Panc1 (cell line): ENCODE measurements at regions not wholly inside any gene's neighbourhood (a gene's known extent, or its start where the extent isn't known, plus 50 kb on each side); places are given as distances from the start of the nearest gene placed in this dataset.

Source experiments
- ATAC-seq: fragments of 200-7000 bp; cut with Tn5 transposase; 2 replicates; pipeline ENCODE4 v1.9.1; 2020; ENCODE audit warnings: mild to moderate bottlenecking, moderate library complexity
- BruUV-seq: library from RNA; stranded (reverse); fragments of 400-500 nt; replicated peaks from 2 replicates; lab custom pipeline; 2021; lab: Mats Ljungman, UMichigan
- CTCF ChIA-PET: fragments of 300-600 bp; sonication (Branson Sonifier 250); formaldehyde crosslinking; loops from one replicate; lab custom pipeline; 2022; ENCODE audit warnings: antibody characterized with exemption; lab: Charles Lee
- POLR2A ChIA-PET: fragments of 300-600 bp; sonication (Branson Sonifier 250); formaldehyde crosslinking; loops from one replicate; lab custom pipeline; 2022; ENCODE audit warnings: antibody characterized with exemption; lab: Charles Lee
- DNase-seq: peaks from one replicate; pipeline ENCODE4 v3.0.0-alpha.2; 2010; ENCODE audit warnings: low read depth, low spot score
- H3K27ac ChIP-seq: 2 replicates; pipeline ENCODE4 v1.5.1; 2011; ENCODE audit warnings: mild to moderate bottlenecking, low read length, inconsistent platforms
- H3K27me3 ChIP-seq: fragments of 200-500 bp; sonication (Bioruptor generic); 2 replicates; pipeline ENCODE4 v1.6.0; 2014; ENCODE audit warnings: low read length, inconsistent platforms; ENCODE audit not compliant: control insufficient read depth, insufficient read depth
- H3K36me3 ChIP-seq: fragments of 200-500 bp; sonication (Bioruptor generic); 2 replicates; pipeline ENCODE4 v1.5.1; 2014; ENCODE audit warnings: inconsistent platforms, mild to moderate bottlenecking, low read length, moderate library complexity; ENCODE audit not compliant: control insufficient read depth, insufficient read depth
- H3K4me1 ChIP-seq: 2 replicates; pipeline ENCODE4 v1.5.1; 2011; ENCODE audit warnings: inconsistent platforms, mild to moderate bottlenecking, low read length, moderate library complexity; ENCODE audit not compliant: control insufficient read depth, insufficient read depth
- H3K4me3 ChIP-seq, 2 experiments: 2 replicates each; pipeline ENCODE4 v1.5.1; 2011 to 2012; ENCODE audit warnings: low read depth in 2 of 2, low read length in 2 of 2, mild to moderate bottlenecking in 2 of 2, inconsistent platforms in 1 of 2, moderate library complexity in 1 of 2
- H3K9me3 ChIP-seq: fragments of 200-500 bp; sonication (Bioruptor generic); 2 replicates; pipeline ENCODE4 v1.5.1; 2014; ENCODE audit warnings: low read depth, mild to moderate bottlenecking, inconsistent platforms, low read length, moderate library complexity; ENCODE audit not compliant: control insufficient read depth, insufficient read depth
- POLR2AphosphoS5 ChIP-seq: IDR thresholded peaks from 2 replicates; pipeline ENCODE4 v1.6.1; 2012; ENCODE audit warnings: mild to moderate bottlenecking, low read depth, low read length, moderate library complexity
- SIN3A ChIP-seq: IDR thresholded peaks from 2 replicates; pipeline ENCODE4 v1.6.1; 2012; ENCODE audit warnings: low read depth, mild to moderate bottlenecking, low read length, moderate library complexity, borderline replicate concordance; ENCODE audit not compliant: insufficient read depth
- TCF7L2 ChIP-seq: IDR thresholded peaks from 2 replicates; pipeline ENCODE4 v1.6.1; 2011; ENCODE audit warnings: mild to moderate bottlenecking, low read depth, low read length, inconsistent platforms
- in situ Hi-C: cut with HindIII; loops from 2 replicates; pipeline ENCODE4 v1.10.0; 2016; ENCODE audit warnings: low sequenced_read_pairs, low pct_unique_long_range_greater_than_20kb
- intact Hi-C: fragments of 100-400 bp; cut with micrococcal nuclease; formaldehyde crosslinking; loops from one replicate; pipeline ENCODE4 v1.10.0; 2022; ENCODE audit not compliant: unreplicated experiment
- TF ChIP-seq, protein P1 (sequence below), 2 experiments: IDR thresholded peaks; 2 replicates each; pipeline ENCODE4 v1.6.1; 2011 to 2012; ENCODE audit warnings: low read depth in 2 of 2, control low read depth in 1 of 2, low read length in 1 of 2, mild to moderate bottlenecking in 1 of 2, moderate library complexity in 1 of 2; ENCODE audit not compliant: insufficient read depth in 1 of 2
- TF ChIP-seq, protein P2 (sequence below): fragments of 450-650 bp; IDR thresholded peaks from 2 replicates; pipeline ENCODE4 v1.5.1; 2017; ENCODE audit warnings: mild to moderate bottlenecking

DNA sequence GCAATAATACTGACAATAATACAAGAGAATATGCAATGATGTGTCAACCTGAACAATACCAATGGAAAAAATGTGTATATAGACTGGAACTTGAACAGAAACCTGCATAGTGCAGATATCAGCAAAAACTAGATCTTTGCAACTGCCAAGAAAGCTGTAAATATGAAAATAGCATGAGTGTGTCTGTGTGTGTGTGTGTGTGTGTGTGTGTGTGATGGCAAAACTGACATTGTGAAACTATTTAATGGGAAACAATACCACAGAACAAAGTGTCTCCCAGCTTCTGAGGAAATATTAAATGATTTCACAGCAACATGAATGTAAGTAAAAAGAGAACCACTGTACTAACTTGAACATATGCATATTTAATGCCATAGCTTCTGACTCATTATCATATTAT, 558.2 kb upstream of the LINC00305 start:
- Histone ChIP-seq H3K9me3 (no peaks in the 10 kb centered on the region), H3K27ac (no peak overlapping the region), H3K27me3 (no peaks in the 10 kb centered on the region), H3K4me3 (no peak overlapping the region), H3K36me3 (no peaks in the 10 kb centered on the region), H3K4me1 (no peaks in the 10 kb centered on the region)
- no peak for DNase-seq
- in situ Hi-C loops, result no loop called here
- ATAC-seq, result no peak
- intact Hi-C loops, result no loop called here
- BruUV-seq, result no TSS peak
- TF ChIP-seq SIN3A (no peak), TCF7L2 (no peak), POLR2AphosphoS5 (no peak)
- TF ChIP-seq, protein P1, sequence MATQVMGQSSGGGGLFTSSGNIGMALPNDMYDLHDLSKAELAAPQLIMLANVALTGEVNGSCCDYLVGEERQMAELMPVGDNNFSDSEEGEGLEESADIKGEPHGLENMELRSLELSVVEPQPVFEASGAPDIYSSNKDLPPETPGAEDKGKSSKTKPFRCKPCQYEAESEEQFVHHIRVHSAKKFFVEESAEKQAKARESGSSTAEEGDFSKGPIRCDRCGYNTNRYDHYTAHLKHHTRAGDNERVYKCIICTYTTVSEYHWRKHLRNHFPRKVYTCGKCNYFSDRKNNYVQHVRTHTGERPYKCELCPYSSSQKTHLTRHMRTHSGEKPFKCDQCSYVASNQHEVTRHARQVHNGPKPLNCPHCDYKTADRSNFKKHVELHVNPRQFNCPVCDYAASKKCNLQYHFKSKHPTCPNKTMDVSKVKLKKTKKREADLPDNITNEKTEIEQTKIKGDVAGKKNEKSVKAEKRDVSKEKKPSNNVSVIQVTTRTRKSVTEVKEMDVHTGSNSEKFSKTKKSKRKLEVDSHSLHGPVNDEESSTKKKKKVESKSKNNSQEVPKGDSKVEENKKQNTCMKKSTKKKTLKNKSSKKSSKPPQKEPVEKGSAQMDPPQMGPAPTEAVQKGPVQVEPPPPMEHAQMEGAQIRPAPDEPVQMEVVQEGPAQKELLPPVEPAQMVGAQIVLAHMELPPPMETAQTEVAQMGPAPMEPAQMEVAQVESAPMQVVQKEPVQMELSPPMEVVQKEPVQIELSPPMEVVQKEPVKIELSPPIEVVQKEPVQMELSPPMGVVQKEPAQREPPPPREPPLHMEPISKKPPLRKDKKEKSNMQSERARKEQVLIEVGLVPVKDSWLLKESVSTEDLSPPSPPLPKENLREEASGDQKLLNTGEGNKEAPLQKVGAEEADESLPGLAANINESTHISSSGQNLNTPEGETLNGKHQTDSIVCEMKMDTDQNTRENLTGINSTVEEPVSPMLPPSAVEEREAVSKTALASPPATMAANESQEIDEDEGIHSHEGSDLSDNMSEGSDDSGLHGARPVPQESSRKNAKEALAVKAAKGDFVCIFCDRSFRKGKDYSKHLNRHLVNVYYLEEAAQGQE (IDR thresholded peaks at IDR 0.05; ENCODE audit: insufficient read depth in 1 of 2, low read depth in 2 of 2, low read length in 1 of 2), result no peak
- TF ChIP-seq, protein P2, sequence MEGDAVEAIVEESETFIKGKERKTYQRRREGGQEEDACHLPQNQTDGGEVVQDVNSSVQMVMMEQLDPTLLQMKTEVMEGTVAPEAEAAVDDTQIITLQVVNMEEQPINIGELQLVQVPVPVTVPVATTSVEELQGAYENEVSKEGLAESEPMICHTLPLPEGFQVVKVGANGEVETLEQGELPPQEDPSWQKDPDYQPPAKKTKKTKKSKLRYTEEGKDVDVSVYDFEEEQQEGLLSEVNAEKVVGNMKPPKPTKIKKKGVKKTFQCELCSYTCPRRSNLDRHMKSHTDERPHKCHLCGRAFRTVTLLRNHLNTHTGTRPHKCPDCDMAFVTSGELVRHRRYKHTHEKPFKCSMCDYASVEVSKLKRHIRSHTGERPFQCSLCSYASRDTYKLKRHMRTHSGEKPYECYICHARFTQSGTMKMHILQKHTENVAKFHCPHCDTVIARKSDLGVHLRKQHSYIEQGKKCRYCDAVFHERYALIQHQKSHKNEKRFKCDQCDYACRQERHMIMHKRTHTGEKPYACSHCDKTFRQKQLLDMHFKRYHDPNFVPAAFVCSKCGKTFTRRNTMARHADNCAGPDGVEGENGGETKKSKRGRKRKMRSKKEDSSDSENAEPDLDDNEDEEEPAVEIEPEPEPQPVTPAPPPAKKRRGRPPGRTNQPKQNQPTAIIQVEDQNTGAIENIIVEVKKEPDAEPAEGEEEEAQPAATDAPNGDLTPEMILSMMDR, result no peak
- POLR2A ChIA-PET, result no interaction called here
- CTCF ChIA-PET, result no interaction called here

DNA sequence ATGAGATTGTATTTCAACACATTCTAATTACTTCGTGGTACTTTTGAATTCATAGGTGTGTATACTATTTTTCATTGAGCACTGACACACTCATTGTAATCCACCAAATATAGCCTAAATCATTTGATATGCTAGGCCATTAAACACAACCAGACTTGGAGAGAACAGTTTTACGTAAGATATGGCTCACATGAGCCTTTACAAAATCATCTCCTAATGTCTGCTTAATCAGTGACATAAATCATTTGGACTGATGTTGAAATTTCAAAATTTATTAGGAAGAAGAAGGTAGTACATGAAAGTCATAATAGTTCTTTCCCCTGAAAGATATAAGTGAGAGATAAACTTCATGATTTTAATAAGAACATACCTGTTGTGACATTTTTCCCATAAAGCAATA, 550.2 kb upstream of the LINC00305 start:
- TF ChIP-seq SIN3A, result no peak
- TF ChIP-seq, protein P2, result no peak
- TF ChIP-seq, protein P1 (IDR thresholded peaks at IDR 0.05; ENCODE audit: insufficient read depth in 1 of 2, low read depth in 2 of 2, low read length in 1 of 2), result no peak
- no peak for TF ChIP-seq POLR2AphosphoS5
- TF ChIP-seq TCF7L2, result no peak
- Histone ChIP-seq H3K4me1 (no peaks in the 10 kb centered on the region), H3K27ac (no peak overlapping the region), H3K9me3 (no peaks in the 10 kb centered on the region), H3K4me3 (no peak overlapping the region), H3K27me3 (no peaks in the 10 kb centered on the region), H3K36me3 (no peaks in the 10 kb centered on the region)
- intact Hi-C loops (no loop called here), in situ Hi-C loops (no loop called here)
- CTCF ChIA-PET, result no interaction called here
- POLR2A ChIA-PET, result no interaction called here
- no TSS peak for BruUV-seq
- DNase-seq (no peak), ATAC-seq (no peak)
